HT1080 (cell line): ENCODE measurements at regions not wholly inside any gene's neighbourhood (a gene's known extent, or its start where the extent isn't known, plus 50 kb on each side); places are given as distances from the start of the nearest gene placed in this dataset.
A peak's percentile ranks its signal among the peaks of the same experiment; 100 is the strongest.
"Not testable (repeated sequence)": the region's sequence is repeated elsewhere in the genome, so short reads cannot be mapped to it uniquely, and the experiment has no call there.

Experiments used
- DNase-seq: peaks from one replicate; pipeline ENCODE4 v3.0.0-alpha.2; 2015; ENCODE audit warnings: low read depth

DNA sequence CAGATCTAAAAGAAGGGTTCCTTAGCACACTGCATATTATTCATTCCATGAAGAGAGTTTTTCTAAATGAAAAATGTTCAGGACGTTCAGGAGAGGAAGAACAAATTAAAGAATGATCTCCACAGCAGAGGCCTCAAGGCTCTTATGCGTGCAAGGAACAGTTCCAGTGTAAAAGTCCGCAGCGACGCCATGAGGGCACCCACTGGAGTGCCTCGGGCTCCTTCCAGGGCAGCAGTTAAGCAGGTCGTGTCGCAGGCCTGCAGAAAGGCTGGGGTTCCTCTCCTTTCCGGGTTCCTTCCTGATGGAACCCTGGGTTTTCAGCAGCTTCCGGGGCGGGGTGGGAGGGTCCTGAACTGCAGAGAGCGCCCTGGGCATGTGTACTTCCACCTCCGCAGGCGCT lies 87.1 kb upstream of the SELENOP start:
- DNase-seq, result no peak

DNA sequence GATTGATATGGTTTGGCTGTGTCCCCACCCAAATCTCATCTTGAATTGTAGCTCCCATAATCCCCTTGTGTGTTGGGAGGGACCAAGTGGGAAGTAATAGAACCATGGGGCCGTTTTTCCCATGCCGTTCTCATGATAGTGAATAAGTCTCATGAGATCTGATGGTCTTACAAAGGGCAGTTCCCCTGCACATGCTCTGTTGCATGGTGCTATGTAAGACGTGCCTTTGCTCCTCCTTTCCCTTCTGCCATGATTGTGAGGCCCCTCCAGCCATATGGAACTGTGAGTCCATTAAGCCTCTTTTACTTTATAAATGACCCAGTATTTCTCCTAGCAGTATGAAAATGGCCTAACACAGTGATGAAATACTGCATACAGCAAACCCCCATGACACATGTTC lies 84.8 kb upstream of the SELENOP start:
- no peak for DNase-seq

GRCh38 chr5:42894057-42894456 lies 82.4 kb upstream of the SELENOP start:
- peak; percentile 2 for DNase-seq

GRCh38 chr5:42889311-42889933 lies 77.7 kb upstream of the SELENOP start:
- DNase-seq, result peak; percentile 60

GRCh38 chr5:42888771-42889170 lies 77.1 kb upstream of the SELENOP start:
- DNase-seq, result no peak

GRCh38 chr5:42887575-42887974 lies 75.9 kb upstream of the SELENOP start:
- no peak for DNase-seq

GRCh38 chr5:42887097-42887496 lies 75.4 kb upstream of the SELENOP start:
- peak; percentile 10 for DNase-seq

DNA sequence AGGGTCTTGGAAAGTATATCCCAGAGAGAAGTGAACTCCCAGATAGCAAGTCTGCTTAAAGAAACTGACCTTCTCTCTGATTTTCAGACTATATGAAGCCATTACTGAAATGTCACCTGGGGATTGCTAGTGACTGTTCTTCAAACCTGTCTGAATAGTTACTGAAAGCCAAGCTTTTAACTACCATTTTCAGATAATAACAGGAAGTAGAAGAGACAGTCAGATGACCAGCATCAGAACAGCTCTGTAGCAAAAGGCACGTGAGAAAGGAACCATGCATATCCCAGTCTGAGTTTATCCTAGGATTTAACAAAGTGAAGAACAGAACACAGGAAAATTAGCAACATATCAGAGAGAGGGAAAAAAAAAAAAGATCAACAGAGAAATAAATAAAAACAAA lies 74.9 kb upstream of the SELENOP start:
- no peak for DNase-seq

DNA sequence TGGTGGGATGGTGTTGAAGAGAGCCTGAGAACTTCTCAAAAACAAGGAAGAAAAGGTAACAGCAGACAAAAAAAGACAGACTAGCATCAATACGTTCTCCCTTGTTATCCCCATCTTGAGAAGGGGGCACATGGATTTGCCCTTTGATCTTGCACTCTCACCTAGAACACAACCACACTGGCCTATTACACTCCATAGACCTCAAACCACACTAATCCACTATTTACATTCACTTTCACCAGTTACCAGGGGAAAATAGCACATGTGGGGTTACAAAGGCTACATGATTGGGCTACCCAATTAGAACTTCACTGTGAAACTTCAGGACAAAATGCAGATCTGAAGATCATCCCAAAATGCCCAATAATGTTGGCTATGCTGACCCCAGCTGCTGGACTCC lies 72.6 kb upstream of the SELENOP start:
- no peak for DNase-seq

DNA sequence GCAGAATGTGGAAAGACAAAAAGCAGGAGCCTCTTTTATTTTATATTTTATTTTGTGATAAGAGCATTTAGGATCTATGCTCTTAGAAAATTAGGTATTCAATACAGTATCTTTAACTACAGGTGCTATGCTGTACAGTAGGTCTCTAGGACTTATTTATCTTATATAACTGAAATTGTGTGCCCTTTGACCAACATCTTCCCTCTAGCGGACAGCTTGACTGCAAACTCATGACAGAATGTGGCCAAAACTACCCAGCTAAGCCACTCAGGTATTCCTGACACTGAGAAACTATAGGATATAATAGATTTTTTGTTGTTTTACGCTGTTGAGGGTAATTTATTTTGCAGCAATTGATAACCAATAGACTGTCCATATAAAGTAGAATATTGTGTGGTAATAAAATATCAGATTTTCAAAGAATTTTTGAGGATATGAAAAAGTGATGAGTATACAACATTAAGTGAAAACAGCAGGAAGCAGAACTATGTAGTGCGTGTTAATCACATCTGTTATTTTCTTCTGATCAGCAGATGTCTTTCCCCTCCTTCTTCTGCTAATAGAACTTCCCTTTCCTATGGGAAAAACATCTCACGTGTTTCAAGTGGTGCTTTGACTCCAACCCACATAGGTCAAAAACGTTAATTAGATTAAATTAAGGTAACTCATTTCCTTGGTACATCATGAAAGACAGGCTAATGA lies 69.9 kb upstream of the SELENOP start:
- DNase-seq, result no peak

DNA sequence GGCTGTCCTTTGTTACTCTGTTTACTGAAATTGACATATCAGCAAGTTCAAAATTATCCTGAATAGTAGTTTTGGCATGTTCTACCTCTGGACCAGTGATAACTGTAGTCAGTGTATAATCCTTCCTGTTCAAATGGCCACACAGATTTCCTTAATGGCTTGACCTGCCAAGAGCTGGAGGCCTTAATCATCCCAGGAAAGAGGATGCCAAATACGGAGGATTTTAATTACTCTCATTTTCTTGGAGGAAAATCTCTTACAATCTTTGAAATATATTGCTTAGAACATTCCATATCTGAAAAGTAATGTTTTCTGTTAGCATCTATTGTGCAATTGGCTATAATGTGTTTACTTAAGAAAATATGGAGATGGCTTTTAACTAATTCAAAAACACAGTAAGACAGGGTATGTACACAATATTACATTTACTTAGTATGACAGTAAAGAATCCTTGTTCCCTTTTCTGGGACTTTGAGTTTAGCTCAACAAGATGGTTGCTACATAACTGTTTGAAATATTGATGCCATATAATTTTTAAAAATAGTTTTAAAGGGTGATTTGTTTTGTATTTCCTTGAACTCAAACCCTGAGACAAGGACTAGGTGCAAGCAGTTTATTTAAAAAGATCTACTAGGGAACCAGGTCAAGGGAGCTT lies 68.9 kb upstream of the SELENOP start:
- no peak for DNase-seq

DNA sequence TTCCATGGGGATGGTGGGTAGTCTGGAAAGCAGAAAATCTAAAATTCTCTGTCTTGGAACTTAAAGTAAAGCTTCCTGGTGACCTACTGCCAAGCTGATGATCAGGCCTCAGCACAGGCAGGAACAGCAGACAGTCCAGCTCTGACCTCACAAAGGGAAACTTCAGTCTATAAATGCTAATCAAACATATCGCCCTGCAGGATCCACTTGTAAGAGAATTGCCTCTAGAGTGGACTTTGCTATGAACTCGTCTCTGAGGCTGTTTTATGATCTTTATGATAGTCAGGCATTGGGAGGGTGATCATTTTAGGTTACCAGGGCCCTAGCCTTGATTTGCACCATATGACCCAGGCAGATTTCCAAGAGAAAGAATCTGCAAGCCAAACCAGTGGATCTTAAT lies 67.6 kb upstream of the SELENOP start:
- no peak for DNase-seq

DNA sequence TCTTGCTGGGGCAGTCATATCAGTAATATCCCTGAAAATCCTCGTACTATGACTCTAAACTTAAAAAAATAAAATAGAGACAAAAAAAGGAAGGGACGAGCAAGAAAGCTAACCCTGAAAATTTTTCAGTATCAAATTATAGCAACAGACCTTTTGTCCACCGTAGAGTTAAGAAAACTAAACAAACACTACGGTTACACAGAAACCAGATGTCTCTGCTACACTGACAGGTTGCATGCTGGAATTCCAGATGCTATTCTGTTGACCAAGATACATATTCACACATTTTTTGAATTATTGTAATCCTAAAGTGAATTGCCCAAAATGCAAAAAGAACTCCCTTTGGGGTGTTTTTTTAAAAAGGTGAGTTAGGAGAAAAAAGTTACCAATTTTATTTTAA lies 66.9 kb upstream of the SELENOP start:
- no peak for DNase-seq

- no peak for DNase-seq
These were observed 66.3 kb upstream of the SELENOP start for GRCh38 chr5:42878041-42878440.

DNA sequence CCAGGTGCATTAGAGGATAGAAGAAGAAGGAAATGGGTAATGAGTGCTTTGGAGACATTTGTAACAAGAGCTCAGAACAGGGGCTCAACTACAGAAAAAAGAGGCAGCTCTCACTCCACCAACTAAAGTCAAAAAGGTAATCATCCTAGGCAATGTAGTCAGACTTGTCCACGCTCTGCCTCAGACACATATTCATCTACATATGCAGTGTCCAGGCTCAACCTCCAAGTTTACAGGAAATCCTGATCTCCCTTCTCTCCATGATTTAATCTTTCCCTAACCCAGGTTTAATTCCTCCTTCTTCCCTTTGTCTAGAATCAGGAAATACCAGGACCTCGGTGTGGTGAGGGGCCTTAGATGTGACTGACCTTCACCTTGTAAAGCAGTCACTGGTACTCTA lies 65.7 kb upstream of the SELENOP start:
- DNase-seq, result no peak

- no peak for DNase-seq
These were observed 64.7 kb upstream of the SELENOP start for GRCh38 chr5:42876375-42876844.

DNA sequence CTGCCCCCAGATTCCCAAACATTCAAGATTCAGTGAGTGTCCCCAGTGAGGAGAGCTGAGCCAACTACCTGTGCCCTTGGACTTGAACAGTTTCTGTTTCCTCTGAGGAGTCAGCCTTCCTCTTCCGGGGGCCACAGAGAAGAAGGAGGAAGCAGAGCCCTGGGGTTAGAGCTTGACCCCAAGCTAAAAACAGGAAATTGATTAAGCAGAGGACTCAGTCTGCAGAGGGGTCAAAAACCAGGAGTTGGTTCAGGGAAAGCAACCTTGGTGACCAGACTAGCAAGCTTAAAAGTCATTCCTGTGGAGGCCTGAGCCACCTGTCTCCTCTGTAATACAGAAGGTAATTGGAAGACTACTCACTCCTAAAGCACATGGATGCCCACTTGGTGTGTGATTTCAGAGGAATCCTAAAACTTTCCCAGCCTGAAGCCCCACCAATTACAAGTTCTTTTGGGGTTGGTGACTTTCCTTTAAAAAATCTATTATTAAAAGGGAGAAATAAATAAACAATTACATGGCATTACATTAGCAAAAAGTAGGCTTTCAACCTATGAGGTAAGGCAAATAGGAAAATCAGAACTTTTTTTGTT lies 64.2 kb upstream of the SELENOP start:
- no peak for DNase-seq

- no peak for DNase-seq
These were observed 63.5 kb upstream of the SELENOP start for GRCh38 chr5:42875211-42875610.

GRCh38 chr5:42874621-42875198 lies 63.0 kb upstream of the SELENOP start:
- DNase-seq, result no peak

GRCh38 chr5:42872865-42873264 lies 61.2 kb upstream of the SELENOP start:
- DNase-seq, result no peak

DNA sequence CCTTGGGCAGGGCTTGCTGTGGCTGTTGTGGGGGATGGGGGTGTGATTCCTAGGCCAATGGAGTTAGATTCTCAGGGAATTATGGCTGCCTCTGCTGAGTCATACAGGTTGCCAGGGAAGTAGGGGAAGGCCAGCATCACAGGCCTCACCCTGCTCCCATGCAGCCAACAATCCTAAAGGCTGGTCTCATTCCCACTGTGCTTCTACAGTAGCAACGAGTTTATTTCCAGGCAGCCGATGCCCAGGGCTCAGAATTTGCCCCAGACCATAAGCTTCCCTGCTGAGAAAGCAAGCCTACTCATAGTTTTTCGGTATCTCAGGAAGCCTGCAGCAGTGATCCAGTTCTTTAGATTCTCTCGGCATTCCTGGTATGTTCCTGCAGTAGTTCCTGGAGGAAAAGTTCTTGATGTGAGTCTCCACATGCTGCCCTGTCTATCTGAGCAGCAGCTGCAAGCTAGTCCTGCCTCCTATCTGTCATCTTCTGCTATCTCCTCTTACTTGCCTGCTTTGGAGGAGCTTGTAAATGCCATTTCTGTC lies 59.3 kb upstream of the SELENOP start:
- peak; percentile 38 for DNase-seq

- not testable (repeated sequence) for DNase-seq
These were observed 56.7 kb upstream of the SELENOP start for GRCh38 chr5:42868417-42868816.
